ENCODE measurements at regions not wholly inside any gene's neighbourhood (a gene's known extent, or its start where the extent isn't known, plus 50 kb on each side); places are given as distances from the start of the nearest gene placed in this dataset.

DNA sequence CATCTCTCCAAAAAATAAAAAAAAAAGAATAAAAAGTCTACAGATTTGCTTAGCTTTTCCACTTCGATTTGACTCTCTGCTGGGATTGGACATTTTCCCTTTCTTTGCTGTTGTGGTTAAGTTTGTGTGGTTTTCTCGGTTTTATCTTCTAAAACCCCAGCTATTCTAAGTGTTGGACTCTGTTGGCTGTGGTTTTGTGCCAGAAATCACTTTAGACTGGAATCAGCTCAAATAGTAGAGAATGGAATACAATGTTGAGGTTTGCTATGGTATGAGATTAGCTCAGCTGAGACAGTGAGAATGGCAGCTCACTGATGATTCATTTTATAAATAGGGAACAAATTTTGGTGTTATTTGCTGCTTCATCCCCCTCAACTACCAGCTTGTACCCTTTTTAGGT, 116.0 kb downstream of the BUB3 start:
- Histone ChIP-seq H3K27me3 (peaks cover 0 to 16% (median 9%) of the 10 kb centered on the region in 3 donors), H3K4me1 (peaks cover 0 to 13% (median 2%) of the 10 kb centered on the region in 4 donors), H3K9me3 (no peaks in the 10 kb centered on the region), H3K36me3 (no peaks in the 10 kb centered on the region), H3K4me3 (no peak overlapping the region), H3K27ac (no peak overlapping the region)
- WGBS, 5 donors, result 35 to 65% (median 48%) methylated on average over 2 of the region's 2 CpGs
- intact Hi-C loops (cut with DNase I; ENCODE audit: low total_unique reads), result no loop called here
- DNase-seq, result no peak
- TF ChIP-seq POLR2AphosphoS5 (IDR thresholded peaks at IDR 0.05) (no peak), POLR2A (IDR thresholded peaks at IDR 0.05) (no peak), EP300 (IDR thresholded peaks at IDR 0.05) (no peak), CTCF (IDR thresholded peaks at IDR 0.05) (no peak)

- peaks cover 0 to 22% (median 15%) of the 10 kb centered on the region in 3 donors for H3K27me3 ChIP-seq
- intact Hi-C loops (cut with DNase I; ENCODE audit: low total_unique reads), result no loop called here
- TF ChIP-seq EP300 (IDR thresholded peaks at IDR 0.05) (no peak), CTCF (IDR thresholded peaks at IDR 0.05) (no peak), POLR2A (IDR thresholded peaks at IDR 0.05) (no peak), POLR2AphosphoS5 (IDR thresholded peaks at IDR 0.05) (no peak)
- H3K4me3 ChIP-seq, result no peak overlapping the region
- peaks cover 0 to 14% (median 3%) of the 10 kb centered on the region in 4 donors for H3K4me1 ChIP-seq
- no peaks in the 10 kb centered on the region for H3K36me3 ChIP-seq
- peaks cover 0 to under 1% (median 0%) of the 10 kb centered on the region in 4 donors for H3K9me3 ChIP-seq
- no peak overlapping the region for H3K27ac ChIP-seq
- 88 to 96% (median 94%) methylated on average over 4 of the region's 4 CpGs for WGBS, 5 donors
- no peak for DNase-seq
Observed at GRCh38 chr10:123270806-123271205, 116.6 kb downstream of the BUB3 start.

DNA sequence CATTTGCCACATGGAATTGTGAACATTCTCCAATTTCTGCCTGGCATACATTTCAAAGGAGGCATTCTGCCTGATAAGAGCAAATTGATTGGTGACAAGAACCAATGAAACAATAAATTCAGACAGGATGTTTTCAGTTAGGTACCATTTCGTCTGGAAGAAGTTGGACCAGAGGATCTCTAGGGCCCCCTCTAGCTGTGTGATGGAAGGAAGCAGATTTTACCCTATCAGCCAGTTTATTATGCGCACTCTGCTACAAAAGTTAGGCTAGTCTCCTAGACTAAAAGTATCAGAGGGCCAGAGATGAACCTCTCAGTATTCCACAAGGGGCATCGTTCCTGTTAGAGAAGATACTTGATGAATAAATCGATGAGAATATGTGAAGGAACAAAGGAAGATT, 118.0 kb downstream of the BUB3 start:
- H3K36me3 ChIP-seq, result no peaks in the 10 kb centered on the region
- TF ChIP-seq EP300 (IDR thresholded peaks at IDR 0.05) (no peak), POLR2A (IDR thresholded peaks at IDR 0.05) (no peak), POLR2AphosphoS5 (IDR thresholded peaks at IDR 0.05) (no peak), CTCF (IDR thresholded peaks at IDR 0.05) (no peak)
- peaks cover 0 to 22% (median 16%) of the 10 kb centered on the region in 3 donors for H3K27me3 ChIP-seq
- peaks cover 0 to 14% (median 3%) of the 10 kb centered on the region in 4 donors for H3K4me1 ChIP-seq
- DNase-seq, result no peak
- intact Hi-C loops (cut with DNase I; ENCODE audit: low total_unique reads), result no loop called here
- H3K27ac ChIP-seq, result no peak overlapping the region
- WGBS, 5 donors, result 81 to 95% (median 88%) methylated on average over 4 of the region's 4 CpGs
- peaks cover 0 to 8% (median 3%) of the 10 kb centered on the region in 4 donors for H3K9me3 ChIP-seq
- no peak overlapping the region for H3K4me3 ChIP-seq

DNA sequence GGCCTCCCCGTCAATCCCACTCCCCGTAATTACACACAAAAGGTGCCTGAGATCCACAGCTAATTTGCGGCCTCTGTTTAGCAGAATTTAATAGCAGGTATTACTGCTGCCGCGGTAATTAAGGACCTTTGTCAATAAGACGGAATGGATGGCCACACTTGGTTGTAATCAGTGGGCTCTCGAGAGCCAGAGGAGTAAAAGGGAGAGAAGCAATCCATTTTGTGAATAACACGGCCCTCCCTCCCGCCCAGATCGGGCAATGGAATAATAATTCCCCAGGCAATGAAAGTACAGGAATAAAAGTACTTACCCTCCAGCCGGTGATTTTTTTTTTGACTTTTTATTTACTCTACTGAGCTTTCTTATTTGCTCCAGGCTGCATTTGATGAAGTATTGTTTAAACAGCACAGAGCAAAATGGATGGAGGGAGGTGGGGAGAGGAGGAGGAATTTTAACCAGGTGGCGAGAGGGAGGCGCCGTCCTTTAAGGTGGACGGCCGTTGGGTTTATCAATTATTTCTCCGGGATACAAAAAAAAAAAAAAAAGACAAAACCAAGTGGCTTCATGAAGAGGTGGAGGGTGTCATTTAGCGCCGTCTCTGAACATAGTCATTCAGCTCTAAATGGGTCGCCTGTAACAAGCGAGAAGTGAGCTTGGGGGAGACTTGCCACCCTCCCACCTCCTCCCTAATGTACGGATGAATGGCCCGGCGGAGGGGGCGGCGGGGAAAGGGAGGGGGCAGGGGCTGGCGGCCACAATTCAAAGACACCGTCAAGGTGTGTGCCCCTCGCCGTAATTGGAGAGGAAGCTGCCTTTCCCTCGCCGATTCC, 120.3 kb downstream of the BUB3 start:
- Histone ChIP-seq H3K4me3 (peak overlapping the region; percentile 16 to 36 (median 28)), H3K27me3 (peaks cover 0 to 22% (median 16%) of the 10 kb centered on the region in 3 donors), H3K36me3 (no peaks in the 10 kb centered on the region), H3K4me1 (peaks cover 0 to 14% (median 3%) of the 10 kb centered on the region in 4 donors), H3K27ac (no peak overlapping the region), H3K9me3 (peaks cover 0 to 8% (median 3%) of the 10 kb centered on the region in 4 donors)
- 12 to 20% (median 14%) methylated on average over 32 of the region's 32 CpGs for WGBS, 5 donors
- intact Hi-C loops (cut with DNase I; ENCODE audit: low total_unique reads), result no loop called here
- DNase-seq, result peak in 1 of 2 donors; percentile 20
- TF ChIP-seq CTCF (IDR thresholded peaks at IDR 0.05) (no peak), POLR2AphosphoS5 (IDR thresholded peaks at IDR 0.05) (no peak), EP300 (IDR thresholded peaks at IDR 0.05) (no peak)

All from stomach (tissue), 8 donors.